ENCODE measurements at regions not wholly inside any gene's neighbourhood (a gene's known extent, or its start where the extent isn't known, plus 50 kb on each side); places are given as distances from the start of the nearest gene placed in this dataset.

GRCh38 chr16:14347706-14348105 lies 276.6 kb downstream of the MRTFB start:
- Histone ChIP-seq H3K27ac (peak overlapping the region in 2 of 4 donors; percentile 60 to 67), H3K4me1 (peaks cover 0 to 20% (median 5%) of the 10 kb centered on the region in 3 donors), H3K27me3 (no peaks in the 10 kb centered on the region), H3K36me3 (no peaks in the 10 kb centered on the region), H3K9me3 (no peaks in the 10 kb centered on the region), H3K4me3 (no peak overlapping the region)
- TF ChIP-seq CTCF (IDR thresholded peaks at IDR 0.05) (no peak), POLR2A (IDR thresholded peaks at IDR 0.05) (no peak)
- intact Hi-C loops (cut with DNase I): no loop called here
- 60 to 64% methylated on average over 7 to 9 of the region's 12 CpGs for WGBS, 2 donors
- DNase-seq: no peak

- Histone ChIP-seq H3K4me3 (no peak overlapping the region), H3K9me3 (no peaks in the 10 kb centered on the region), H3K27me3 (no peaks in the 10 kb centered on the region), H3K27ac (no peak overlapping the region), H3K36me3 (no peaks in the 10 kb centered on the region), H3K4me1 (peaks cover 0 to 20% (median 5%) of the 10 kb centered on the region in 3 donors)
- DNase-seq: no peak
- TF ChIP-seq POLR2A (IDR thresholded peaks at IDR 0.05) (no peak), CTCF (IDR thresholded peaks at IDR 0.05) (no peak)
- WGBS, 2 donors: 81 to 91% methylated on average over 8 to 9 of the region's 9 CpGs
- intact Hi-C loops (cut with DNase I): no loop called here
These were observed 275.4 kb downstream of the MRTFB start for GRCh38 chr16:14346278-14347142.

- Histone ChIP-seq H3K27me3 (no peaks in the 10 kb centered on the region), H3K36me3 (no peaks in the 10 kb centered on the region), H3K4me1 (peaks cover 0 to 15% (median 5%) of the 10 kb centered on the region in 3 donors), H3K9me3 (no peaks in the 10 kb centered on the region), H3K27ac (no peak overlapping the region), H3K4me3 (no peak overlapping the region)
- no peak for DNase-seq
- no peak for TF ChIP-seq POLR2A (IDR thresholded peaks at IDR 0.05)
- TF ChIP-seq CTCF (IDR thresholded peaks at IDR 0.05): no peak
- intact Hi-C loops (cut with DNase I): no loop called here
- 88 to 90% methylated on average over 10 to 13 of the region's 19 CpGs for WGBS, 2 donors
These were observed 274.5 kb downstream of the MRTFB start for GRCh38 chr16:14345512-14346115.

GRCh38 chr16:14344945-14345344 lies 273.8 kb downstream of the MRTFB start:
- TF ChIP-seq POLR2A (IDR thresholded peaks at IDR 0.05): no peak
- no peak for TF ChIP-seq CTCF (IDR thresholded peaks at IDR 0.05)
- Histone ChIP-seq H3K9me3 (no peaks in the 10 kb centered on the region), H3K27me3 (no peaks in the 10 kb centered on the region), H3K36me3 (no peaks in the 10 kb centered on the region), H3K4me3 (no peak overlapping the region), H3K4me1 (peaks cover 0 to 14% (median 5%) of the 10 kb centered on the region in 3 donors), H3K27ac (no peak overlapping the region)
- intact Hi-C loops (cut with DNase I): no loop called here
- DNase-seq: no peak
- 78 to 80% methylated on average over 7 to 9 of the region's 9 CpGs for WGBS, 2 donors

GRCh38 chr16:14344292-14344691 lies 273.2 kb downstream of the MRTFB start:
- intact Hi-C loops (cut with DNase I): no loop called here
- no peaks in the 10 kb centered on the region for H3K27me3 ChIP-seq
- WGBS, 2 donors: 55 to 59% methylated on average over 3 to 5 of the region's 5 CpGs

More at GRCh38 chr16:14344292-14344691, 273.2 kb downstream of the MRTFB start:
- no peaks in the 10 kb centered on the region for H3K9me3 ChIP-seq
- DNase-seq: no peak
- TF ChIP-seq CTCF (IDR thresholded peaks at IDR 0.05): no peak
- TF ChIP-seq POLR2A (IDR thresholded peaks at IDR 0.05): no peak
- H3K4me1 ChIP-seq: peaks cover 0 to 14% (median 5%) of the 10 kb centered on the region in 3 donors
- H3K27ac ChIP-seq: no peak overlapping the region
- no peaks in the 10 kb centered on the region for H3K36me3 ChIP-seq
- H3K4me3 ChIP-seq: no peak overlapping the region
